ENCODE measurements at regions not wholly inside any gene's neighbourhood (a gene's known extent, or its start where the extent isn't known, plus 50 kb on each side); places are given as distances from the start of the nearest gene placed in this dataset.
"Not testable (repeated sequence)": the region's sequence is repeated elsewhere in the genome, so short reads cannot be mapped to it uniquely, and the experiment has no call there.

DNA sequence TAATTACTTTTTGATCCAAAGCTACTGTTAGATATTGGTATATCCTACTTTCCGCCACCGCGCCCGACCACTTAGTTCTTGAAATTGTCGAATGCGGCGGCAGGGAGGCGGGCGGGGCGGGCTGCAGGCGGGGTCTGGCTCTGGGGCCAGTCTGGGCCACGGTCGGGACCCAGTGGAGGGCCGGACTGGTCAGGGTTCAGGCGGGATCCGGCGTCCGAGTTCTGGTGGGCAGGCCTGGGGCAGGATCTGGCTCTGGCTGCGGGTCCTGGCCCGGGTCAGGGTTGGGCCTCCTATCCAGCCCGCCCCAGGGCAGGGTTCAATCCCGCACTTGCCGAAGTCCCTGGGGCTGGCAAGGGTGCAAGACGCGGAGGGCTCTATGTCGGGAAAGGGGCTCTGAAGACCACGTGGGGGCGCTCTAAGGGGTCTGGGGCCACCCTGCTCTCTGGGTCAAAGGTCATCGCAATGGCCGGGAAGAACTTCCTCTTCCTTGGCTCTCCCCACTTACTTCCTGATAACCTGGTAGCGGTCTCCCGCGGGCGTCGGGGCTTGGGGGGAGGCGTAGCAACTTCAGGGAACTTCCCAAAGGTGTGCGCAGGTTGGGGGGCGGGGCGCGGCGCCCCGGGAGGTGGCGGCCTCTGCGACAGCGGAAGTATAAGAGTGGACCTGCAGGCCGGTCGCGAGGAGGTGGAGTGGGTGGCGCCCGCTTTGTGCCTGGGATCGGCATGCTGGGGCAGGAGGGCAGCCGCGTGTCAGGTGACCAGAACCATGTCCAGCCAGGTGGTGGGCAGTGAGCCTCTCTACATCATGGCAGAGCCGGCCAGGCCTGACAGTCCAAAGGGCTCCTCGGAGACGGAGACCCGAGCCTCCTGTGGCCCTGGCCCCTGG lies 83.4 kb downstream of the MRPL57 start:
- H3K36me3 Mint-ChIP-seq (ENCODE audit: low read depth, unreplicated experiment): no peaks in the 10 kb centered on the region
- H3K4me1 ChIP-seq (ENCODE audit: insufficient read depth, low read length): no peaks in the 10 kb centered on the region
- no peak overlapping the region for H3K27ac Mint-ChIP-seq (ENCODE audit: unreplicated experiment)
- H3K4me1 Mint-ChIP-seq (ENCODE audit: low read depth, unreplicated experiment): peaks cover 2% of the 10 kb centered on the region
- H3K36me3 ChIP-seq (ENCODE audit: insufficient read depth, low read length): no peaks in the 10 kb centered on the region
- TF ChIP-seq, protein P1, sequence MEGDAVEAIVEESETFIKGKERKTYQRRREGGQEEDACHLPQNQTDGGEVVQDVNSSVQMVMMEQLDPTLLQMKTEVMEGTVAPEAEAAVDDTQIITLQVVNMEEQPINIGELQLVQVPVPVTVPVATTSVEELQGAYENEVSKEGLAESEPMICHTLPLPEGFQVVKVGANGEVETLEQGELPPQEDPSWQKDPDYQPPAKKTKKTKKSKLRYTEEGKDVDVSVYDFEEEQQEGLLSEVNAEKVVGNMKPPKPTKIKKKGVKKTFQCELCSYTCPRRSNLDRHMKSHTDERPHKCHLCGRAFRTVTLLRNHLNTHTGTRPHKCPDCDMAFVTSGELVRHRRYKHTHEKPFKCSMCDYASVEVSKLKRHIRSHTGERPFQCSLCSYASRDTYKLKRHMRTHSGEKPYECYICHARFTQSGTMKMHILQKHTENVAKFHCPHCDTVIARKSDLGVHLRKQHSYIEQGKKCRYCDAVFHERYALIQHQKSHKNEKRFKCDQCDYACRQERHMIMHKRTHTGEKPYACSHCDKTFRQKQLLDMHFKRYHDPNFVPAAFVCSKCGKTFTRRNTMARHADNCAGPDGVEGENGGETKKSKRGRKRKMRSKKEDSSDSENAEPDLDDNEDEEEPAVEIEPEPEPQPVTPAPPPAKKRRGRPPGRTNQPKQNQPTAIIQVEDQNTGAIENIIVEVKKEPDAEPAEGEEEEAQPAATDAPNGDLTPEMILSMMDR (IDR thresholded peaks at IDR 0.05; ENCODE audit: insufficient read depth, low read depth, low read length): no peak
- TF ChIP-seq EZH2 (IDR thresholded peaks at IDR 0.05; ENCODE audit: insufficient read depth, low read length): no peak
- no peak overlapping the region for H3K27ac ChIP-seq (ENCODE audit: low read depth, low read length)
- no peak overlapping the region for H2AFZ ChIP-seq (ENCODE audit: low read depth, low read length)
- no peak overlapping the region for H3K9ac ChIP-seq (ENCODE audit: low read length)
- no peak overlapping the region for H3K4me3 Mint-ChIP-seq (ENCODE audit: unreplicated experiment)
- FAIRE-seq (no peak), DNase-seq (ENCODE audit: low read depth) (no peak)
- no peaks in the 10 kb centered on the region for H3K27me3 Mint-ChIP-seq (ENCODE audit: low read depth, unreplicated experiment)
- H4K20me1 ChIP-seq (ENCODE audit: insufficient read depth, low read length): no peaks in the 10 kb centered on the region
- H3K4me3 ChIP-seq (ENCODE audit: insufficient read depth, low read depth, low read length): no peak overlapping the region
- H3K9me3 ChIP-seq (ENCODE audit: insufficient read depth, low read depth, low read length): no peaks in the 10 kb centered on the region
- no peaks in the 10 kb centered on the region for H3K79me2 ChIP-seq (ENCODE audit: insufficient read depth, low read length)
- H3K9me3 Mint-ChIP-seq (ENCODE audit: unreplicated experiment): no peaks in the 10 kb centered on the region
- no peaks in the 10 kb centered on the region for H3K27me3 ChIP-seq (ENCODE audit: insufficient read depth, low read length)
- no peak overlapping the region for H3K4me2 ChIP-seq (ENCODE audit: low read length)

DNA sequence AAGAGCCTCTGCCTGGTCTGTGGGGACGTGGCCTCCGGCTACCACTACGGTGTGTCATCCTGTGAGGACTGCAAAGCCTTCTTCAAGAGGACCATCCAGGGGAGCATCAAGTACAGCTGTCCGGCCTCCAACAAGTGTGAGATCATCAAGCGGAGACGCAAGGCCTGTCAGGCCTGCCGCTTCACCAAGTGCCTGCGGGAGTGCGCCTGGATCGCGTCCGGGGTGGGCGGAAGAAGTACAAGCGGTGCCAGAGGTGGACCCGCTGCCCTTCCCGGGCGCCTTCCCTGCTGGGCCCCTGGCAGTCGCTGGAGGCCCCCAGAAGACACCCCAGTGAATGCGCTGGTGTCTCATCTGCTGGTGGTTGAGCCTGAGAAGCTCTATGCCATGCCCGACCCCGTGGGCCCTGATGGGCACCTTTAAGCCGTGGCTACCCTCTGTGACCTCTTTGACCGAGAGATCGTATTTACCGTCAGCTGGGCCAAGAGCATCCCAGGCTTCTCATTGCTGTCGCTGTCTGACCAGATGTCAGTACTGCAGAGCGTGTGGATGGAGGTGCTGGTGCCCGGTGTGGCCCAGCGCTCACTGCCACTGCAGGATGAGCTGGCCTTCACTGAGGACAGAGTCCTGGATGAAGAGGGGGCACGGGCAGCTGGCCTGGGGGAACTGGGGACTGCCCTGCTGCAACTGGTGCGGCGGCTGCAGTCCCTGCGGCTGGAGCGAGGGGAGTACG lies 84.3 kb downstream of the MRPL57 start:
- not testable (repeated sequence) for FAIRE-seq; H3K27me3 ChIP-seq (ENCODE audit: insufficient read depth, low read length); H3K79me2 ChIP-seq (ENCODE audit: insufficient read depth, low read length); H3K9me3 ChIP-seq (ENCODE audit: insufficient read depth, low read depth, low read length); H3K27me3 Mint-ChIP-seq (ENCODE audit: low read depth, unreplicated experiment); H3K4me1 Mint-ChIP-seq (ENCODE audit: low read depth, unreplicated experiment); H3K4me3 ChIP-seq (ENCODE audit: insufficient read depth, low read depth, low read length); H3K4me3 Mint-ChIP-seq (ENCODE audit: unreplicated experiment); H3K9me3 Mint-ChIP-seq (ENCODE audit: unreplicated experiment); H3K27ac ChIP-seq (ENCODE audit: low read depth, low read length); H3K9ac ChIP-seq (ENCODE audit: low read length); H3K36me3 ChIP-seq (ENCODE audit: insufficient read depth, low read length); H3K4me2 ChIP-seq (ENCODE audit: low read length); H3K27ac Mint-ChIP-seq (ENCODE audit: unreplicated experiment); H3K36me3 Mint-ChIP-seq (ENCODE audit: low read depth, unreplicated experiment); H3K4me1 ChIP-seq (ENCODE audit: insufficient read depth, low read length); H2AFZ ChIP-seq (ENCODE audit: low read depth, low read length); H4K20me1 ChIP-seq (ENCODE audit: insufficient read depth, low read length); DNase-seq (ENCODE audit: low read depth)

DNA sequence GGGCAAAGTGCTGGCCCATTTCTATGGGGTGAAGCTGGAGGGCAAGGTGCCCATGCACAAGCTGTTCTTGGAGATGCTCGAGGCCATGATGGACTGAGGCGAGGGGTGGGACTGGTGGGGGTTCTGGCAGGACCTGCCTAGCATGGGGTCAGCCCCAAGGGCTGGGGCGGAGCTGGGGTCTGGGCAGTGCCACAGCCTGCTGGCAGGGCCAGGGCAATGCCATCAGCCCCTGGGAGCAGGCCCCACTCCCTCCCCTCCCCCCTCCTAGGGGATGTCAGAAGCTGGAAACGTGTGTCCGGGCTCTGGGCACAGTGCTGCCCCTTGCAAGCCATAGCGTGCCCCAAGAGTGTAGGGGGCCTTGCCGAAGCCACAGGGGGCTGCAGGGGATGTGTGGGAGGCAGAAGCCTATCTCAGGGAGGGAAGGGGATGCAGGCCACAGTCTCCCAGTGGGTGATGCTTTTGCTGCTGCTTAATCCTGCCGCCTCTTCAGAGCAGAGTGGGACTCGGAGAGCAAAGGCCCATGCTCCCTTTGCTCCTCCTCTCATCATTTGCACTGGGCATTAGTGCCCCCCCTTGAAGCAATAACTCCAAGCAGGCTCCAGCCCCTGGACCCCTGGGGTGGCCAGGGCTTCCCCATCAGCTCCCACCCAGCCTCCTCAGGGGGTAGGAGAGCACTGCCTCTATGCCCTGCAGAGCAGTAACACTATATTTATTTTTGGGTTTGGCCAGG lies 85.2 kb downstream of the MRPL57 start:
- not testable (repeated sequence) for H3K36me3 ChIP-seq (ENCODE audit: insufficient read depth, low read length); H3K4me1 Mint-ChIP-seq (ENCODE audit: low read depth, unreplicated experiment); H4K20me1 ChIP-seq (ENCODE audit: insufficient read depth, low read length); DNase-seq (ENCODE audit: low read depth); FAIRE-seq; H3K9ac ChIP-seq (ENCODE audit: low read length); H3K27me3 ChIP-seq (ENCODE audit: insufficient read depth, low read length); H3K27ac ChIP-seq (ENCODE audit: low read depth, low read length); H3K4me1 ChIP-seq (ENCODE audit: insufficient read depth, low read length); H3K36me3 Mint-ChIP-seq (ENCODE audit: low read depth, unreplicated experiment); H3K79me2 ChIP-seq (ENCODE audit: insufficient read depth, low read length); H2AFZ ChIP-seq (ENCODE audit: low read depth, low read length); H3K4me3 ChIP-seq (ENCODE audit: insufficient read depth, low read depth, low read length); H3K27me3 Mint-ChIP-seq (ENCODE audit: low read depth, unreplicated experiment); H3K4me3 Mint-ChIP-seq (ENCODE audit: unreplicated experiment); H3K27ac Mint-ChIP-seq (ENCODE audit: unreplicated experiment); H3K9me3 ChIP-seq (ENCODE audit: insufficient read depth, low read depth, low read length); H3K4me2 ChIP-seq (ENCODE audit: low read length); H3K9me3 Mint-ChIP-seq (ENCODE audit: unreplicated experiment)

DNA sequence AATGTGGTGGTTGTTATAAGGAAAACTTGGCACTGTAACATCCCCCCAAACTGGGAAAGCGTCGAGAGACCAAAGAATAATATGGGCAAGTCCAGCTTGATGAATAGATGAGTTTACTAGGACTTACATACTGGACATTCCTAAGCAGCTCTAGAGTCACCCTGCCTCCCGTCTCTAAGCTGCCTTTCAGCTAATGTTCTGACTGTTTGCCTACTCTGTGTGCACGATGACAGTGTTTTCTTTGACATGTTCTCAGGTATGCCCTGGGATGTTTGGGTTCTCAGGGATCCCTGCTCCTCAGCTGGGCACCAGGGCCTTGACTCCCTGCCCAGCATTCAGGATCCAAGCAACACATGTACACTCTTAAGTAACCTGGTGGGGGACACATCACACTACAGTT lies 87.5 kb downstream of the MRPL57 start:
- FAIRE-seq: not testable (repeated sequence)

DNA sequence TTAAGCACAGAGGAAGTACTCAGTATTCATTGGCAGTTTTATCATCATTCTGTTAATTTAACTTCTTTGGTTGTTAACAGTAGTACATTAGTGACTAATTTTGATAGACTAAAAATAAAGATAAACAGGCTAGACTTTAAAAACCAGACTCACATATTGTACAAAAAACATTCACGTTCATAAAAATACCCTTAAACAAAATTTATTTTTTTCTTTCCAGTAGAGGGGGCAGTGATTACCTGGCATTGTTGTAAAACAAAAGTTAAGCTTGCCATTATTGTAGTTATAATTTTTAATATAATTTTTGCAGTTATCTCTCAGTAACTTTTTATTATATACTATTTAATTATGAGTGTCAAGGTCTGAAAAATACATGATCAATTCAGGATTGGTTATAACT lies 92.0 kb downstream of the MRPL57 start:
- H3K36me3 ChIP-seq (ENCODE audit: insufficient read depth, low read length); H3K9ac ChIP-seq (ENCODE audit: low read length); H3K36me3 Mint-ChIP-seq (ENCODE audit: low read depth, unreplicated experiment); H3K4me1 Mint-ChIP-seq (ENCODE audit: low read depth, unreplicated experiment); H3K27me3 ChIP-seq (ENCODE audit: insufficient read depth, low read length); H2AFZ ChIP-seq (ENCODE audit: low read depth, low read length); DNase-seq (ENCODE audit: low read depth); H3K79me2 ChIP-seq (ENCODE audit: insufficient read depth, low read length); H3K4me1 ChIP-seq (ENCODE audit: insufficient read depth, low read length); H3K4me3 ChIP-seq (ENCODE audit: insufficient read depth, low read depth, low read length); H3K27me3 Mint-ChIP-seq (ENCODE audit: low read depth, unreplicated experiment); H3K9me3 ChIP-seq (ENCODE audit: insufficient read depth, low read depth, low read length); H3K4me3 Mint-ChIP-seq (ENCODE audit: unreplicated experiment); H3K9me3 Mint-ChIP-seq (ENCODE audit: unreplicated experiment); H3K4me2 ChIP-seq (ENCODE audit: low read length); H4K20me1 ChIP-seq (ENCODE audit: insufficient read depth, low read length); H3K27ac ChIP-seq (ENCODE audit: low read depth, low read length); H3K27ac Mint-ChIP-seq (ENCODE audit: unreplicated experiment); FAIRE-seq: not testable (repeated sequence)

More for the DNA sequence above, 87.5 kb downstream of the MRPL57 start:
- H3K9me3 ChIP-seq (ENCODE audit: insufficient read depth, low read depth, low read length); H3K79me2 ChIP-seq (ENCODE audit: insufficient read depth, low read length); H4K20me1 ChIP-seq (ENCODE audit: insufficient read depth, low read length); H3K4me3 ChIP-seq (ENCODE audit: insufficient read depth, low read depth, low read length); H3K4me1 Mint-ChIP-seq (ENCODE audit: low read depth, unreplicated experiment); H3K4me3 Mint-ChIP-seq (ENCODE audit: unreplicated experiment); H3K27ac ChIP-seq (ENCODE audit: low read depth, low read length); H3K9me3 Mint-ChIP-seq (ENCODE audit: unreplicated experiment); H3K4me2 ChIP-seq (ENCODE audit: low read length); H3K4me1 ChIP-seq (ENCODE audit: insufficient read depth, low read length); H3K9ac ChIP-seq (ENCODE audit: low read length); H3K36me3 ChIP-seq (ENCODE audit: insufficient read depth, low read length); H3K27me3 ChIP-seq (ENCODE audit: insufficient read depth, low read length); H3K27ac Mint-ChIP-seq (ENCODE audit: unreplicated experiment); H2AFZ ChIP-seq (ENCODE audit: low read depth, low read length); DNase-seq (ENCODE audit: low read depth); H3K36me3 Mint-ChIP-seq (ENCODE audit: low read depth, unreplicated experiment); H3K27me3 Mint-ChIP-seq (ENCODE audit: low read depth, unreplicated experiment): not testable (repeated sequence)
